Fibroblast of lung (primary cell): ENCODE measurements at regions not wholly inside any gene's neighbourhood (a gene's known extent, or its start where the extent isn't known, plus 50 kb on each side); places are given as distances from the start of the nearest gene placed in this dataset.

Source experiments
- DNase-seq, 2 donors: peaks; one replicate each; pipeline versions ENCODE4 v3.0.0 to v3.0.0-alpha.2; 2010; ENCODE audit warnings: low read depth in 2 of 2
- H2AFZ ChIP-seq: 2 replicates; pipeline ENCODE4 v1.5.1; 2012; ENCODE audit warnings: low read length, control low read depth, inconsistent platforms
- H3K27ac ChIP-seq: 2 replicates; pipeline ENCODE4 v1.5.1; 2011; ENCODE audit warnings: low read length, control low read depth; ENCODE audit not compliant: insufficient read depth
- H3K27me3 ChIP-seq: 2 replicates; pipeline ENCODE4 v1.5.1; 2011; ENCODE audit warnings: mild to moderate bottlenecking, low read length; ENCODE audit not compliant: control insufficient read depth, insufficient read depth
- H3K36me3 ChIP-seq: 2 replicates; pipeline ENCODE4 v1.5.1; 2011; ENCODE audit warnings: low read length; ENCODE audit not compliant: control insufficient read depth, insufficient read depth
- H3K4me1 ChIP-seq: 2 replicates; pipeline ENCODE4 v1.5.1; 2011; ENCODE audit warnings: low read length; ENCODE audit not compliant: control insufficient read depth, insufficient read depth; ENCODE audit errors: extremely low read depth
- H3K4me2 ChIP-seq: 2 replicates; pipeline ENCODE4 v1.5.1; 2011; ENCODE audit warnings: low read length, control low read depth; ENCODE audit not compliant: insufficient read depth; ENCODE audit errors: extremely low read depth
- H3K4me3 ChIP-seq, 4 experiments: fragments of 200-600 bp in 1 of 4; sonication (generic) in 1 of 4; replicated peaks in 1 of 4; 2 replicates each; pipeline ENCODE4 v1.5.1; 2011 to 2016; ENCODE audit warnings: low read length in 4 of 4, low read depth in 3 of 4, mild to moderate bottlenecking in 3 of 4, control low read depth in 2 of 4, inconsistent platforms in 1 of 4, mixed read lengths in 1 of 4; ENCODE audit not compliant: insufficient read depth in 1 of 4; ENCODE audit errors: control extremely low read depth in 1 of 4
- H3K79me2 ChIP-seq: 2 replicates; pipeline ENCODE4 v1.5.1; 2012; ENCODE audit warnings: mild to moderate bottlenecking, low read length, inconsistent platforms; ENCODE audit not compliant: control insufficient read depth, insufficient read depth
- H3K9ac ChIP-seq: 2 replicates; pipeline ENCODE4 v1.5.1; 2011; ENCODE audit warnings: mild to moderate bottlenecking, low read length, control low read depth; ENCODE audit not compliant: insufficient read depth
- H3K9me3 ChIP-seq: 2 replicates; pipeline ENCODE4 v1.5.1; 2012; ENCODE audit warnings: low read depth, low read length; ENCODE audit not compliant: control insufficient read depth, insufficient read depth
- H4K20me1 ChIP-seq: 2 replicates; pipeline ENCODE4 v1.5.1; 2011; ENCODE audit warnings: low read length; ENCODE audit not compliant: control insufficient read depth, insufficient read depth; ENCODE audit errors: extremely low read depth
- CTCF ChIP-seq, 2 donors: IDR thresholded peaks in 1 of 2; conservative IDR thresholded peaks in 1 of 2; 1 replicate in 1 of 2; 2 replicates in 1 of 2; pipeline ENCODE4 v1.5.1; 2011 to 2012; ENCODE audit warnings: low read length in 2 of 2, control low read depth in 1 of 2, inconsistent platforms in 1 of 2, low read depth in 1 of 2, mild to moderate bottlenecking in 1 of 2
- EZH2 ChIP-seq: IDR thresholded peaks from 2 replicates; pipeline ENCODE4 v1.5.1; 2012; ENCODE audit warnings: low read length, control low read depth, mild to moderate bottlenecking; ENCODE audit errors: missing control alignments

GRCh38 chr10:120349069-120349468 is 108.0 kb upstream of the PLPP4 start:
- Histone ChIP-seq H4K20me1 (no peaks in the 10 kb centered on the region), H3K4me2 (no peak overlapping the region)
- TF ChIP-seq CTCF (conservative IDR thresholded peaks at IDR 0.05 in 1 of 2, IDR thresholded peaks at IDR 0.05 in 1 of 2; ENCODE audit: low read depth in 1 of 2, low read length in 2 of 2) = no peak
- no peak for TF ChIP-seq EZH2

GRCh38 chr10:120355425-120355824 is 101.6 kb upstream of the PLPP4 start:
- no peak overlapping the region for H3K27ac ChIP-seq
- TF ChIP-seq CTCF (conservative IDR thresholded peaks at IDR 0.05 in 1 of 2, IDR thresholded peaks at IDR 0.05 in 1 of 2; ENCODE audit: low read depth in 1 of 2, low read length in 2 of 2) = no peak
- TF ChIP-seq EZH2 = no peak
- no peak overlapping the region for H3K9ac ChIP-seq
- no peaks in the 10 kb centered on the region for H3K27me3 ChIP-seq
- H3K4me1 ChIP-seq = no peaks in the 10 kb centered on the region
- H4K20me1 ChIP-seq = no peaks in the 10 kb centered on the region
- no peak overlapping the region for H3K4me3 ChIP-seq
- DNase-seq = no peak
- H3K9me3 ChIP-seq = no peaks in the 10 kb centered on the region
- H3K36me3 ChIP-seq = no peaks in the 10 kb centered on the region
- no peak overlapping the region for H3K4me2 ChIP-seq
- H3K79me2 ChIP-seq = no peaks in the 10 kb centered on the region
- no peak overlapping the region for H2AFZ ChIP-seq

More at GRCh38 chr10:120349069-120349468, 108.0 kb upstream of the PLPP4 start:
- Histone ChIP-seq H3K27me3 (no peaks in the 10 kb centered on the region), H3K27ac (no peak overlapping the region), H3K36me3 (no peaks in the 10 kb centered on the region), H3K4me3 (no peak overlapping the region), H2AFZ (no peak overlapping the region), H3K9me3 (no peaks in the 10 kb centered on the region), H3K4me1 (no peaks in the 10 kb centered on the region), H3K79me2 (no peaks in the 10 kb centered on the region), H3K9ac (no peak overlapping the region)
- no peak for DNase-seq

- Histone ChIP-seq H3K27ac (no peak overlapping the region), H3K9me3 (no peaks in the 10 kb centered on the region), H3K4me2 (no peak overlapping the region), H3K27me3 (no peaks in the 10 kb centered on the region), H3K79me2 (no peaks in the 10 kb centered on the region), H3K36me3 (no peaks in the 10 kb centered on the region), H4K20me1 (no peaks in the 10 kb centered on the region), H3K4me1 (no peaks in the 10 kb centered on the region), H2AFZ (no peak overlapping the region), H3K4me3 (no peak overlapping the region), H3K9ac (no peak overlapping the region)
- DNase-seq = no peak
- no peak for TF ChIP-seq EZH2
- TF ChIP-seq CTCF (conservative IDR thresholded peaks at IDR 0.05 in 1 of 2, IDR thresholded peaks at IDR 0.05 in 1 of 2; ENCODE audit: low read depth in 1 of 2, low read length in 2 of 2) = no peak
These were observed 96.5 kb upstream of the PLPP4 start for GRCh38 chr10:120360571-120360970.
